Fibroblast of the aortic adventitia (primary cell): ENCODE measurements at regions not wholly inside any gene's neighbourhood (a gene's known extent, or its start where the extent isn't known, plus 50 kb on each side); places are given as distances from the start of the nearest gene placed in this dataset.

ENCODE experiments used
- DNase-seq: peaks from one replicate; pipeline ENCODE4 v3.0.0-alpha.2; 2010; ENCODE audit warnings: low read depth
- H3K4me3 ChIP-seq: 2 replicates; pipeline ENCODE4 v1.5.1; 2011; ENCODE audit warnings: low read depth, mild to moderate bottlenecking, control low read depth, low read length, moderate library complexity
- TF ChIP-seq, protein P1 (sequence below): IDR thresholded peaks from 2 replicates; pipeline ENCODE4 v1.5.1; 2011; ENCODE audit warnings: mild to moderate bottlenecking, low read length, control low read depth, inconsistent platforms; ENCODE audit not compliant: insufficient read depth

DNA sequence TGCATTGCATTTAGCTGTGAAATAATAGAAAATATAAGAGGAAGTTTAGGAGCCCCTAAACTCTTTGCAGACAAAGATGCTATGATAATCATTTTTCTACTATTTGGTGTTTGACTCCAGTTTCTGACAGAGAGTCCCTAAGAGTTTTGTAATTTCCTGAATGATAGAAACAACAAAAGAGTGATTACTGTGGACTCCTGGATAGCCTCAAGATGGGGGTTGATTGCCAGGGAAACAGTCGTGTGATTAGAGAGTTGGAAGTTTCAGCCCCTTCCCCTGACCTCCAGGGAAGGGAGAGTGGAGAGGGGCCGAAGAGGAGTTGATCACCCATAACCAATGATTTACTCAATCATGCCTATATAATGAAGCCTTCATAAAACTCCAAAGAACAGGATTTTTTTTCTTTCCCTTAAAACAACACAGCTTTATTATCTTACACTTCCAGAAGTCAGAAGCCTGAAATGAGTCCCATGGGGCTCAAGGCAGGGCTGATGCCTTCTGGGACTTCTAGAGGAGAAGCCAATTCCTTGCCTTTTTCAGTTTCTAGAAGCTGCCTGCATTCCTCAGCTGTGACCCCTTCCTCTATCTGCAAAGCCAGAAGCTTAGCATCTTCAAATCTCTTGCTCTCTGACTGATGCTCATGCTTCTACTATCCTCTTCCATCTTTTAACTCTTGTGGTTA, 292.3 kb upstream of the ZPLD1 start:
- peak; percentile 60 for DNase-seq

DNA sequence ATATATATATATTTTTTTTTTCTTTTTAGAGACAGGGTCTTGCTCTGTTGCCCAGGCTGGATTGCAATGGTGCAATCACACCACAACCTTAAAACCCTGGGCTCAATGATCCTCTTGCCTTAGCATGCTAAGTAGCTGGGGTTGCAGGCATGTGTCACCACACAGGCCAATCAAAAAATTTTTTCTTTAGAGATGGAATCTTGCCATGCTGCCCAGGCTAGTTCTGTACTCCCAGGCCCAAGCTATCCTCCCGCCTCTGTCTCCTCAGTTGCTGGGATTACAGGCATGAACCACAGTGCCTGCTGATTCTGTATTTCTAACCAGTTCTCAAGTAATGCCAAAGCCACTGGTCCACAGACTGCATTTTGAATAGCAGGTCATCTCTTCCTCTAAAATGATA, 291.3 kb upstream of the ZPLD1 start:
- TF ChIP-seq, protein P1, sequence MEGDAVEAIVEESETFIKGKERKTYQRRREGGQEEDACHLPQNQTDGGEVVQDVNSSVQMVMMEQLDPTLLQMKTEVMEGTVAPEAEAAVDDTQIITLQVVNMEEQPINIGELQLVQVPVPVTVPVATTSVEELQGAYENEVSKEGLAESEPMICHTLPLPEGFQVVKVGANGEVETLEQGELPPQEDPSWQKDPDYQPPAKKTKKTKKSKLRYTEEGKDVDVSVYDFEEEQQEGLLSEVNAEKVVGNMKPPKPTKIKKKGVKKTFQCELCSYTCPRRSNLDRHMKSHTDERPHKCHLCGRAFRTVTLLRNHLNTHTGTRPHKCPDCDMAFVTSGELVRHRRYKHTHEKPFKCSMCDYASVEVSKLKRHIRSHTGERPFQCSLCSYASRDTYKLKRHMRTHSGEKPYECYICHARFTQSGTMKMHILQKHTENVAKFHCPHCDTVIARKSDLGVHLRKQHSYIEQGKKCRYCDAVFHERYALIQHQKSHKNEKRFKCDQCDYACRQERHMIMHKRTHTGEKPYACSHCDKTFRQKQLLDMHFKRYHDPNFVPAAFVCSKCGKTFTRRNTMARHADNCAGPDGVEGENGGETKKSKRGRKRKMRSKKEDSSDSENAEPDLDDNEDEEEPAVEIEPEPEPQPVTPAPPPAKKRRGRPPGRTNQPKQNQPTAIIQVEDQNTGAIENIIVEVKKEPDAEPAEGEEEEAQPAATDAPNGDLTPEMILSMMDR, result no peak
- no peak overlapping the region for H3K4me3 ChIP-seq
- no peak for DNase-seq

More for the DNA sequence above, 292.3 kb upstream of the ZPLD1 start:
- no peak overlapping the region for H3K4me3 ChIP-seq
- TF ChIP-seq, protein P1, result no peak

DNA sequence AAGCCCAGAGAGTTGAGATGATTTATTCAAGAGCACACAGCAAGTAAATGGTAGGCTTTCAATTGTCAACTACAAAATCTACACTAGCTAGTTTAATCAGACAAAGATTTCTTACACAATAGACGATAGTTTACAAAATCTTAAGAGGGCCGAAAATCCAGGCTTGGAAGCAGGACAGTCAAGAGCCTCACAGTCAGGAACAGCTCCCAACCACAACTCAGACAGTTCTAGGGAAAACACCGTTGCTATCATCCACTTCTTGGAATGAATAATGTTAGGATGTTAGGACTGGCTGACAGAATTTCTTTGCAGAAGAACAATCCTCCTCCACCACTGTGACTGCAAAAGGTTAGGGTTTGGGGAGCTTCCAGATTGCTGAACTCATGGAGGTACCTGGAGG, 290.8 kb upstream of the ZPLD1 start:
- no peak overlapping the region for H3K4me3 ChIP-seq
- peak; percentile 36 for DNase-seq
- TF ChIP-seq, protein P1, result no peak

DNA sequence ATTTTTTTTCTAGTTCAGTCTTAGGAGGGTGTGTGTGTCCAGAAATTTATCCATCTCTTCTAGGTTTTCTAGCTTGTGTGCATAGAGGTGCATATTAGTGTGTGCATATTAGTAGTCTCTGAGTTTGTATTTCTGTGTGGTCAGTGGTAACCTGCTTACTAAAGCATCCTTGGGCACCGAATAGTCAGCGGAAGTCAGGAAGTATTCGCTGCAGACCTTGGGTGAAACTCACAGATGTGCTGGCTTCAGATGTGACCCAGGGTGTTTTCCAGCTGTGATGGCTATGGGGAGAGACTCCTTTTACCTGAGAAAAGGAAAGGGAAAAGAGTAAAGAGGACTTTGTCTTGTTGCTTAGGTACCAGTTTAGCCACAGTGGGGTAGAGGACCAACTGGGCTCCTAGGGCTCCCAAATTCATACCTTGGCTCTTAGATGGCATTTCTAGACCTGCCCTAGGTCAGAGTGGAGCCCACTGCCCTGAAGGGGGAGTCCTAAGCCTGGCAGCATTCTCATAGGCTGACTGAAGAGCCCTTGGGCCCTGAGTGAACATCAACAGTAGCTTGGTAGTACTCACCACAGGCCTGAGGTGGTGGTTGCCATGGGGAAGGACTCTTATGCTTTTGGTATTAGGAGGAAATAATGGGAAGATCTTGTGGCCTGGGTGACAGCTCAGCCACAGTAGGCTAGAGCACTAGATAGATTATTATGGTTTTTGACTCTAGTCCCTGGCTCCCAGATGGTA, 286.0 kb upstream of the ZPLD1 start:
- DNase-seq, result no peak
- TF ChIP-seq, protein P1, result no peak
- no peak overlapping the region for H3K4me3 ChIP-seq

DNA sequence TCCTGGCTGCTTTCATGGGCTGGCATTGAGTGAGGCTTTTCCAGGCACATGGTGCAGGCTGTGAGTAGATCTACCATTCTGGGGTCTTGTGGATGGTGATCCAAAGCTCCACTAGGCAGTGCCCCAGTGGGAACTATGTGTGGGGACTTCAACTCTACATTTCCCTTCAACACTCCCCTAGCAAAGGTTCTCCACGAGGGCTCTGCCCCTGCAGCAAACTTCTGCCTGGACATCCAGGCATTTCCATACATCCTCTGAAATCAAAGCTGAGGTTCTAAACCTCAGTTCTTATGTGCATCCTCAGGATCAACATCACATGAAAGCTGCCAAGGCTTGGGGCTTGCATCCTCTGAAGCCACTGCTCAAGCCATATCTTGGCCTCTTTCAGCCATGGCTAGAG, 282.9 kb upstream of the ZPLD1 start:
- TF ChIP-seq, protein P1, result no peak
- no peak overlapping the region for H3K4me3 ChIP-seq
- DNase-seq, result no peak

DNA sequence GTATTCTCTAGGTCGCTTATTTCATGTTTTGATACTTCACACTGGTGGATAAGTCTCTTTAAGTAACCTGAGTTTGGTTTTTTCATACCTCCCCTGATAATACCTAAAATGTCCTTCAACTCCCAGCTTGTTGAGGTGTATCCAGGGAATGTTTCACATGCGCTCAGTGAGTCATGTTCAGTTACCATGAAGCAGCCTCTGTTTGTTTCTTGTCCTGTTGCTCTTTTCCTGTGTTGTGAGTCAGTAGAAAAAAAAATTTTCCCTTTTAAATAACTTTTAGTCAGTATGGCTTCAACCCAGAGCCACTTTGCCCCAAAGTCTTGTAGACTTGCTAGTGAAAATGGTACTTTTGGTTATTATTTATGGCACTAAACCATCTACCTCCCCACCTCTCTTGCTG, 278.4 kb upstream of the ZPLD1 start:
- TF ChIP-seq, protein P1, result no peak
- peak; percentile 78 for DNase-seq
- no peak overlapping the region for H3K4me3 ChIP-seq
